K562 (cell line): ENCODE measurements at regions not wholly inside any gene's neighbourhood (a gene's known extent, or its start where the extent isn't known, plus 50 kb on each side); places are given as distances from the start of the nearest gene placed in this dataset.

Experiments
- HNRNPL ChIP-seq: fragments of 200-400 bp; formaldehyde crosslinking; IDR thresholded peaks from 2 replicates; pipeline ENCODE4 v1.6.1; 2017; ENCODE audit warnings: low read depth, mild to moderate bottlenecking, low read length
- L3MBTL2 ChIP-seq: fragments of 450-650 bp; IDR thresholded peaks from 2 replicates; pipeline ENCODE4 v1.6.1; 2016; ENCODE audit warnings: mild to moderate bottlenecking, moderate library complexity
- MGA ChIP-seq: fragments of 450-650 bp; IDR thresholded peaks from 2 replicates; pipeline ENCODE4 v1.6.1; 2016; ENCODE audit warnings: mild to moderate bottlenecking, moderate library complexity
- NEUROD1 ChIP-seq: fragments of 150-350 bp; IDR thresholded peaks from 2 replicates; pipeline ENCODE4 v1.6.1; 2014; ENCODE audit warnings: borderline replicate concordance, low read length, low read depth; ENCODE audit not compliant: partially characterized antibody
- NRF1 ChIP-seq, 2 experiments: fragments of 450-650 bp; IDR thresholded peaks in 1 of 2; conservative IDR thresholded peaks in 1 of 2; 2 replicates each; pipeline ENCODE4 v1.6.1; 2014; ENCODE audit warnings: mild to moderate bottlenecking in 2 of 2
- POLR2AphosphoS2 ChIP-seq: IDR thresholded peaks from 2 replicates; pipeline ENCODE4 v1.6.1; 2012; ENCODE audit warnings: low read length, improper control_type of control experiment
- PRDM10 ChIP-seq: fragments of 450-650 bp; IDR thresholded peaks from 2 replicates; pipeline ENCODE4 v1.6.1; 2018; ENCODE audit not compliant: partially characterized antibody
- TRIM28 ChIP-seq: fragments of 450-650 bp; IDR thresholded peaks from 2 replicates; pipeline ENCODE4 v1.6.1; 2017
- ZNF174 ChIP-seq: fragments of 250-450 bp; sonication (Bioruptor Pico); IDR thresholded peaks from 2 replicates; pipeline ENCODE4 v1.4.0; 2020; ENCODE audit warnings: mild to moderate bottlenecking
- ZNF324 ChIP-seq: fragments of 250-450 bp; sonication (Bioruptor Pico); IDR thresholded peaks from 2 replicates; pipeline ENCODE4 v1.4.0; 2020; ENCODE audit warnings: mild to moderate bottlenecking
- ZNF398 ChIP-seq: fragments of 250-450 bp; sonication (Bioruptor Pico); IDR thresholded peaks from 2 replicates; pipeline ENCODE4 v1.8.0; 2021; ENCODE audit warnings: moderate library complexity, mild to moderate bottlenecking, inconsistent platforms

GRCh38 chr17:22411185-22411784, 719.0 kb downstream of the KCNJ18 start (continued):
- TF ChIP-seq HNRNPL (no peak), MGA (peak; percentile 67; the same call in 1 of the 2 replicates), NRF1 (conservative IDR thresholded peaks at IDR 0.05 in 1 of 2, IDR thresholded peaks at IDR 0.05 in 1 of 2) (peak; percentile 92 to 93), POLR2AphosphoS2 (no peak), NEUROD1 (no peak), TRIM28 (no peak), PRDM10 (no peak), ZNF324 (CRISPR knock-in tag) (no peak), ZNF174 (CRISPR knock-in tag) (no peak), ZNF398 (CRISPR knock-in tag) (no peak), L3MBTL2 (peak; percentile 41; the same call in 1 of the 2 replicates)
